Neural progenitor cell (in vitro differentiated cells): ENCODE measurements at regions not wholly inside any gene's neighbourhood (a gene's known extent, or its start where the extent isn't known, plus 50 kb on each side); places are given as distances from the start of the nearest gene placed in this dataset.

Experiments
- CTCF ChIP-seq: fragments of 200-600 bp; sonication (generic); IDR thresholded peaks from 2 replicates; pipeline ENCODE4 v1.5.1; 2017; ENCODE audit warnings: antibody characterized with exemption, mild to moderate bottlenecking
- EZH2 ChIP-seq: fragments of 200-600 bp; sonication (generic); IDR thresholded peaks from 2 replicates; pipeline ENCODE4 v1.6.1; 2017; ENCODE audit warnings: antibody characterized with exemption, mild to moderate bottlenecking, moderate library complexity
- EZH2phosphoT487 ChIP-seq: fragments of 200-600 bp; sonication (generic); IDR thresholded peaks from 2 replicates; pipeline ENCODE4 v1.6.1; 2017; ENCODE audit warnings: antibody characterized with exemption

- TF ChIP-seq EZH2phosphoT487 (no peak), CTCF (no peak), EZH2 (no peak)
Measured at GRCh38 chr11:28703371-28703770, 595.2 kb downstream of the METTL15 start.
